Iris pigment epithelial cell (primary cell): ENCODE measurements at regions not wholly inside any gene's neighbourhood (a gene's known extent, or its start where the extent isn't known, plus 50 kb on each side); places are given as distances from the start of the nearest gene placed in this dataset.
"Not testable (repeated sequence)": the region's sequence is repeated elsewhere in the genome, so short reads cannot be mapped to it uniquely, and the experiment has no call there.

Experiments used
- DNase-seq: peaks from one replicate; pipeline ENCODE4 v3.0.0-alpha.2; 2011; ENCODE audit warnings: low read depth

DNA sequence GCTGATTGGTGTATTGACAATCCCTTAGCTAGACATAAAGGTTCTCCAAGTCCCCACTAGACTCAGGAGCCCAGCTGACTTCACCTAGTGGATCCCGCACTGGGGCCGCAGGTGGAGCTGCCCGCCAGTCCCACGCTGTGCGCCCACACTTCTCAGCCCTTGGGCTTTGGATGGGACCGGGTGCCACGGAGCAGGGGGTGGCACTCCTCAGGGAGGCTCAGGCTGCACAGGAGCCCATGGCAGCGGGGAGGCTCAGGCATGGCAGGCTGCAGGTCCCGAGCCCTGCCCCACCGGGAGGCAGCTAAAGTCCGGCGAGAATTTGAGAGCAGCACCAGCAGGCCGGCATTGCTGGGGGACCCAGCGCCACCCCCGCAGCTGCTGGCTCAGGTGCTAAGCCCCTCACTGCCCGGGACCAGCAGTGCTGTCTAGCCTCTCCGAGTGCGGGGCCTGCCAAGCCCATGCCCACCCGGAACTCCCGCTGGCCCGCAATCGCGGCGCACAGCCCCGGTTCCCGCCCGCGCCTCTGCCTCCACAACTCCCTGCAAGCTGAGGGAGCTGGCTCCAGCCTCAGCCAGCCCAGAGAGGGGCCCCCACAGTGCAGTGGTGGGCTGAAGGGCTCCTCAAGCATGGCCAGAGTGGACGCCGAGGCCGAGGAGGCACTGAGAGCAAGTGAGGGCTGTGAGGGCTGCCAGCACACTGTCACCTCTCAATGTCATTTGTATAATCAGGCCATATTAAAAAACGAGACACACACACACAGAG, 437.2 kb downstream of the CSNK1G3 start:
- DNase-seq, result no peak

- no peak for DNase-seq
These were observed 435.8 kb downstream of the CSNK1G3 start for GRCh38 chr5:123947797-123948196.

- DNase-seq, result no peak
These were observed 433.6 kb downstream of the CSNK1G3 start for GRCh38 chr5:123945548-123945947.

DNA sequence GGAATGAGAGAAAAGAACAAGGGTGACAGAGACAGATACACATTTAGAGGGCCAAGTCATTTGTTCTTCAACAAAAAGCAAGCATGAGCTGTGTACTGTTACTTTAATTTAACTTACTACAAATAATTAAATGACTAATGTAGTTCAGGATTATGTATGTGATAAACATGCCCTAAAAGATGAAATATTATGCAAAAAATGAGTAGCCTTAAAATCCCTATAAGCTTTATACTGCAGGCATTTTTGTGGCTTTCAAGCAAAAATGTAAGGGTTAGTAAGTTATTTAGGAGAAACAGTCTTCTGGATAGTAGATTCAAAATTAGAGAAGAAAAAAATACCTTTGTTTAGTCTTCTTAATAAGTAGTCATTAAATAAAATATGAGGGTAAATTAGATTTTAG, 431.2 kb downstream of the CSNK1G3 start:
- no peak for DNase-seq

GRCh38 chr5:123940416-123940815, 428.4 kb downstream of the CSNK1G3 start:
- no peak for DNase-seq

DNA sequence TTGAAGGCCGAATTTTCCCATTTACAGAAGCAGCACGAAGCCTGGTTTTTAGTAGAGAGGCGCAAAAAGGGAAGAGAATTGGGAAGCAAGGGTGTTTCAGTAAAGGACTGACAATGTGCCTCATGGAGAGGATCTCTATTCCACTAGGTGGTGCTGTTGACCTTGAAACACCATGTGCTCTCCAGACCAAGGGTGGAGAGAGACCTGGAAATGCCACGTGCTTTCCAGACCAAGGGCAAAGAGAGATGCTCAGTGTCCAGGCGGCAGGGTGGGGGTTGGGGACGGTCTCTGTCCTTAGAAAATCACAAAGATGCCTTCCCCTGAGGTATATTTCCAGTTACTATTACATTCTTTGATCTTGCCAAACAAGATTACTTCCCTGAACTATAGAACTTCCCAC, 425.3 kb downstream of the CSNK1G3 start:
- peak; percentile 70 for DNase-seq

DNA sequence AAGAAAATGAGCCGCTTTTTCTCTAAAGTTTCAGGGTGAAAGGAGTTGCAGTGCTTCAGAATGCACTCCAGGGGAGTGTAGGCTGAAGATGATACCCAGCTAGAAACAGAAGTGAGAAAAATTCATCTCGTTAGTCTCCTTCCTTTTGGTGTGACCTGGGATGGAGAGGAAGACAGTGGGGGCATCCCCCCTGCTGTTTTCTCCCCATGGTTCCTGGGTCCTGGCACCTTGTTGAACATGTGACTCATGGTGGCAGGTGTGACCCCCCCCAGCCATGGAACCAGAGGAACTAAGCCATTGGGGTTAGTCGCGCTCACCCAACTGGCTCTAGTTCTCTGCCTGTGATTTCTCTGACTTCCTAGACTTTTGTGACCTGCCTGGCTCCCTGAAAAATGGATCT, 424.6 kb downstream of the CSNK1G3 start:
- DNase-seq, result no peak

GRCh38 chr5:123933812-123934211, 421.8 kb downstream of the CSNK1G3 start:
- DNase-seq, result not testable (repeated sequence)

- no peak for DNase-seq
These were observed 417.1 kb downstream of the CSNK1G3 start for GRCh38 chr5:123929055-123929474.

DNA sequence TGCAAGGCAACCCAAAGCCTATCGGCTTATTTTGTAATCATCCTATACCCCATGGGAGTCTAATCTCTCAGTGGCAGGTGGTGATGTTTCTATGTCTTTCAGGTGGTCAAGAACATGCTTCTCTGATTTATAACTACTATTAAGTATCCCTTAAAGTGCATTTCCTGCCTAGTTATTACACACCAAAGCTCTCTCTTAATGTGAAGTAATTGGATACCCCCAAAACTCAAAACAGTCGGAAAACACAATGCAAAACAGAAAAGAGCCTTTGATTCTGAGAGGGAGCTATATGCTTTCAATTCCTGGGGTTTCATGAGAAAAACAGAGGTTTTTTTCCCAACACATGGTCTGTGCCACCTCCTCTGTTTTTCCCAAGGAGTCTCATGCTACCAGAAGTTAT, 416.4 kb downstream of the CSNK1G3 start:
- DNase-seq, result no peak

DNA sequence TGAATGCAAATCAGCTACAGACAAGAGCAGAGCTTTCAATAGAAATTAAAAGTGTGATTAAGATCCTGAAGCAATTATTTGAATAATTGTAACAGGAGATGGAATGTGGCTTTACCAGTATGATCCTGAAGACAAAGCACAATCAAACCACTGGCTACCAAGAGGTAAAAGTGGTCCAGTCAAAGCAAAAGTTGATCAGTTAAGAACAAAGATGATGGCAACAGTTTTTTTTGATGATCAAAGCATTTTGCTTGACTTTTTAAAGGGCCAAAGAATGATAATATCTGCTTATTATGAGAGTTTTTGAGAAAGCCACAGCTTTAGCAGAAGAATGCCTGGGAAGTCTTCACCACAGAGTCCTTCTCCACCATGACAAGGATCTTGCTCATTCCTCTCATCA, 409.2 kb downstream of the CSNK1G3 start:
- DNase-seq, result no peak

DNA sequence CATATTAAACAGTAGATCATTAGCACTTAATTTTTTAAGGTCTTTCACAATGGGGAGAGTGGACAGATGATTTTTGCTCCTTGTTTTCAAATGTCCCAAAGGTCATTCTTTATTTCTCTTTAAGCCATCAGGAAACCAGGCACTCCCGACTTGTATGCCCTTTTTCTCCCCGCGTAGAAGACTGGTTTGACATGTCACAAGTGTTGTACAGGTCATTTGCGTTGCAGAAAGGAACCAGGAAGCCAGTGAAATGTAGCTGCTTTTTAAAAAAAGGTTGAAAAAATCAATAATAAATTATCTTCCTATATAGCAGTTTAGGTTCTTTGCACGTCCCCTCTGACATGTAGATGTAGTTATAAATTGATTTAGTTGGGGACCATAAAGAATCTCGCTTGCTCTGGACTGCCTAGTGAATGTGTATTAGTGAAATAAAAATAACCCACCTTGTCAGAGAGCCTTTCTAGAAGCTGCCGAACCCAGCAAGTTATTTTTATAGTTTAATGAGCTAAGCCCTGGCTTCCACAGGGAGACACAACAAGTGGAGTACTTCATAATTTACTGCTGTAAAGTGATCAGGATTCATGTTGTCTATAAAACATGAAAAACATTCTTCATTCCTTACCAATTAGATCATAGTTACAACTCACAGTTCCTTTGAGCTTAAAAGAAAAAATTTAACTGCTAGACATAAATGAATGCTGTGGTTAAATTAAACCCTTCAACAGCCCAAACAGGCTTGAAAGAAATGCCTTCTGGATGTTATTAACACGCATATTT, 404.6 kb downstream of the CSNK1G3 start:
- DNase-seq, result peak; percentile 64

GRCh38 chr5:123914333-123914732, 402.4 kb downstream of the CSNK1G3 start:
- DNase-seq, result no peak

DNA sequence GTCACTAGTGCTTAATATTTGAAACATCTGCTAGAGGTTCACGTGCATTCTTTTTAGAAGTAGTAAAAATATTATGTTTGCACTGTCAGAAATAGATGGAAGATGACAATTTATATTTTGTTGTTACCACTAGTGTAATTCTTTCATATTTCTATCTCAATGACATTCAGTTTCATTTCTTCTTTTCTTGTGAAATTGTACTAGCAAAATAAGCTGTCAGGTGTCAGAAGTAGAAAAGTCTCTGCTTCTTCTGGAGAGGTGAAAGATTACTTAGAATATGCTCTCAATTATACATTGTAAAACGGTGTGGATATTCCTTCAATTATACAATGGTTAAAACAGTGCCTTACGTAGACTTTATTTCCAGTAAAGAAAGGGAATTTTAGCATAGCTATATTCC, 395.4 kb downstream of the CSNK1G3 start:
- no peak for DNase-seq

DNA sequence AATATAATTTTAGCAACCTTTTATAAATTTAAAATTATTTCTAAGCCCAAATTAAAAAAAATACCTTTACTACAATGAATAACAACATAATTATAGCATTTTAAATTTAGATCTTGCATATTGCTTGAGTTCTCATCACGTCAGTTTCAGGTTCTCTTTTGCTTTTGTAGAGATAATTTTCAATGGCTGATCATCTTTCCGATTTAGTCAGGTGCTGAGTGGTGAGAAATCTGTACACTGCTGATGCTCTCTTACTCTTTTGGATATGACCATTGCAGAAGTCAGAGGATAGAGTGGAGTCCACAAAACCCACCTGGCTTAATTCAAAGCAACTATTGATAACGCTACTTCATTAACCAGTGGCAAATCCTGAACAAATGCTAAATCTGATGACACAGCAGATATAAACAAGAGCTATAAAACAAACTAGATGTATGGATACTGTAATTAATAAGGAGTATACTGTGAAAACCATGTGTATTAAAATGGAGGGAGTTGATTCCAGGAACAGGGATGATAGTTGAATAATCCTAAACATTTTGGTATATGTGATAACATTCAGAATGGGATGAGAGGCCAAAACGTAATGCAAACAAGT, 394.8 kb downstream of the CSNK1G3 start:
- no peak for DNase-seq

DNA sequence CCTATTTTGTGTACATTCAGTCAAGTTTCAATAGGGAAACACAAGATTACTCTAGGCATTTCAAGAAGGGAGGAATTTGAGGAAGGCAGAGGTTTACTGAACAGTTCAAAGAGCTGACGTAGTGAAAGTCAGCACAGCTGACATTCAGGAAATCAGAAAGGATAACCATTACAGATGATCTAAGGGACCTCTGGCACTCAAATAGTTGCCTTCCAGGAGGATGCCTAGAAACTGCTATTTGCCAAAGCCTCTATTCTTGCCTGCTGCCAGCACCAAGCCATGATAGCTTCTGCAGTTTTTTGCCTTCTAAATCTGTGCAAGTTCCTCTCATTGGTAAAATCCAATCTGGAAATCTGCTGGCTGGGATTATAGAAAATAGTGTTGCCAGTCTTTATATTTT, 373.1 kb downstream of the CSNK1G3 start:
- no peak for DNase-seq

DNA sequence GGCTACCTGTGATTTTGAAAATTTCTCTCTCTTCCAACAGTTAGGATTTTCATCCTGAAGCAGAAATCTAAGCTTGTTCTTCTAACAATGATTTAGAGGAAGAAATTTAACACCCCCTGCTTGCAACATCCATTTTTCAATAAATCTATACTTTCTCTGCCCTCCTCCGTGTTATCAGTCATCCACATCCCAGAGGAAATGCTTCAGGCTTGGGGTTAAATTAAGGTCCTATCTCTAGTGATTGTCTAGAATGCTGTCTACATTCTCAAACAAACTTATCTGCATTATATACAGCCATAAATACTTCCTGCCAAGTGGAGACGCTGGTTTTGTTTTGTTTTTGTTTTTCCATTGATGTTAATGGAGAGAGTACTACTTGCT, 371.0 kb downstream of the CSNK1G3 start:
- DNase-seq, result peak; percentile 27

GRCh38 chr5:123882319-123882964, 370.5 kb downstream of the CSNK1G3 start:
- DNase-seq, result no peak

- peak; percentile 16 for DNase-seq
These were observed 369.8 kb downstream of the CSNK1G3 start for GRCh38 chr5:123881759-123882244.

DNA sequence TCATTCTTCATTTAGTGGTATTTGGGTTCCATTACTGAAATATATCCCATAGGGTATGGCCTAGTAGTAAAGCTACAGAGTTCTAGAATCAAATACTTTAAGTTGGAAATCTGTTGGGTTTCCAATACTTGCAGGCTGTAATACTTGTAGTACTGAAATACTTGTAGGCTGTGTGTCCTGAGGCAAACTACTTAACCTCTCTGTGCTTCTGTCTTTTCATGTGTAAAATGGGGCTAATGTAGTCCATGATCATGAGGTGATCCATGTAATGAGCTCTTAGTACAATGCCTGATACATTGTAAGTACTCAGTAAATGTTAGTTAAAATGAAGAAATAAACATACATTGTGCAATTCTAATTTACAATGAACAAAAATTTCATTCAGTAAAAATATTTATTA, 368.9 kb downstream of the CSNK1G3 start:
- DNase-seq, result no peak

- DNase-seq, result no peak
These were observed 367.1 kb downstream of the CSNK1G3 start for GRCh38 chr5:123879071-123879470.

DNA sequence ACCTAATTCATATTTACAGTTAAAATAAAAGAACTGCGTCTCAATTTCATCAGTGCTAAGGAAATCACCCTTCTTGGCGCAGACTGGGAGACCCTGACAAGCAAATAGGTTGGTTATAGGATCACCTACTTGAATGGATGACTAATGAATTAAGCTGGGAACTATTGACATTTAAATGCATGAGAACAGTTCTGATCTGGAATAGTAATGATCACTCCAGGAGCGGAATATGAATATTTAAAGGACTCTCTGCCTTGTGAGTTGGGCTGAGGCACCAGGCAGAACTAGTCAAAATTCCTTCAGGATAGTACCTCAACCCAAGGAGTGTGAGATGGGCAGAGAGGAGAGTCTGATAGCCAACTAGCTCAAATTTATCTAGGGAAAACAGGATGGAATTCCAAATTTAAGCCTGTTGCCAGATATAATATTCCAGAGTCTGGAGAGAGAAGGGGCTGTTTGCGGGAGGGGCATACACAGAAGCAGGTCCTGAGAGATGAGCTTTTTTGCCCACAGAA, 364.4 kb downstream of the CSNK1G3 start:
- no peak for DNase-seq
